T47D (cell line): ENCODE measurements at regions not wholly inside any gene's neighbourhood (a gene's known extent, or its start where the extent isn't known, plus 50 kb on each side); places are given as distances from the start of the nearest gene placed in this dataset.
"Not testable (repeated sequence)": the region's sequence is repeated elsewhere in the genome, so short reads cannot be mapped to it uniquely, and the experiment has no call there.

Experiments
- DNase-seq, 2 experiments: peaks; one replicate each; pipeline versions ENCODE4 v3.0.0 to v3.0.0-alpha.2; 2011 to 2012; ENCODE audit warnings: low read depth in 1 of 2, low spot score in 1 of 2
- JUND ChIP-seq: IDR thresholded peaks from 2 replicates; pipeline ENCODE4 v1.6.1; 2012; ENCODE audit warnings: low read depth
- in situ Hi-C: cut with HindIII; loops from 2 replicates; pipeline ENCODE4 v1.10.0; 2016; ENCODE audit warnings: low sequenced_read_pairs, low pct_unique_long_range_greater_than_20kb

- in situ Hi-C loops, result no loop called here
- TF ChIP-seq JUND, result no peak
- DNase-seq, result no peak
These were observed 60.5 kb upstream of the HAND1 start for GRCh38 chr5:154538492-154538891.

DNA sequence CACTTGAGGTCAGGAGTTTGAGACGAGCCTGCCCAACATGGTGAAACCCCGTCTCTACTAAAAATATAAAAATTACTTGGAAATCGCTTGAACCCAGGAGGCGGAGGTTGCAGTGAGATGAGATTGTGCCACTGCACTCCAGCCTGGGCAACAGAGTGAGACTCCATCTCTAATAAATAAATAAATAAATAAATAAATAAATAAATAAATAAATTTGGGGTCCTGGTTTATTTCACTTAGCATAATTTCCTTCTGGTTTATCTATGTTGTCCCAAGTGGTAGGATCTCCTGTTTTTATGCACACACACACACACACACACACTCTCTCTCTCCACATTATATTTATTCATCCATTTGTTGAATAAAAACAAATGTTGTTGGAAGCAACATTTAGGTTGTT, 58.4 kb upstream of the HAND1 start:
- in situ Hi-C loops, DNase-seq: not testable (repeated sequence)

GRCh38 chr5:154535535-154535934, 57.5 kb upstream of the HAND1 start:
- in situ Hi-C loops, result no loop called here
- no peak for DNase-seq
- no peak for TF ChIP-seq JUND

- no peak for DNase-seq
- in situ Hi-C loops, result no loop called here
- TF ChIP-seq JUND, result no peak
These were observed 56.5 kb upstream of the HAND1 start for GRCh38 chr5:154534457-154535050.

DNA sequence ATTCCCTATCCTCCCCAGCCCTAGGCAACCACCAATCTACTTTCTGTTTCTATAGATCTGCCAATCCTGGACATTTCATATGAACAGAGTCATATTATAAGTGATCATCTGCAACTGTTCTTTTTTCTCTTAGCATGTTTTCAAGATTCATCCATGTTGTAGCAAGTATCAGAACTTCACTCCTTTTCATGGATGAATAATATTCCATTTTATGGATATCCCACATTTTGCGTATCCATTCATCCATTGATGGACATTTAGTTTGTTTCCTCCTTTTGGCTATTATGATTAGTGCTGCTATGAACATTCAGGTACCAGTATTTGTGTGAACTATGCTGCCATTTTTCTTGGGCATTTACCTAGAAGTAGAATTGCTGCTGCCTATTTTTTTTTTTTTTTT, 51.3 kb upstream of the HAND1 start:
- in situ Hi-C loops, result no loop called here
- TF ChIP-seq JUND, result no peak
- DNase-seq, result no peak

DNA sequence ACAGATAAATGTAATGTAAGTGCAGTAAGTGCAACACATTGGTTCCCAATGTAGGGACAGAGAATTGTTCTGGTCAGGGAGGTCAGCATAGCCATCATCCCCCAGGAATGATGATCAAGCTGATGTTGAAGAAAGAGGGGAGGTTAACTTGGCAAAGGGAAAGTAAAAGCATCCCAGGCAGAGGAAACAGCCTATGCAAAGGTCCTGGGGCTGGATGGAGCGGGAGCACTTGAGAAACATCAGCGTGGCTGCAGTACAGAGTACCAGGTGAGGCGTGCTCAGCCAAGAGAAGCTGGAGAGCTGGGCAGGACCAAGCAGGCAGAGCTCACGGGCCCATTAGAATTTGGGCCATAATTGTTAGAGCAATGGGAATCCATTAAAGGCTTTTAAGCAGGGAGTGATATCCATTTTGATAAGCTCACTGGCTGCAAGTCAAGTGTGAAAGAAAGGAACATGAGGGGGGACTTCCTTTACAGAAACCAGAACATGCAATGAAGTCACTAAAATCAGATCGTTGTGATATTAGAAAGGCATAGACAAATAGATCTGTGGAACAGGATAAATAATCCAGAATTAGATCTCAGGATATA, 50.1 kb upstream of the HAND1 start:
- in situ Hi-C loops, result no loop called here
- TF ChIP-seq JUND, result no peak
- no peak for DNase-seq
